Ovary (tissue), 3 donors: ENCODE measurements at regions not wholly inside any gene's neighbourhood (a gene's known extent, or its start where the extent isn't known, plus 50 kb on each side); places are given as distances from the start of the nearest gene placed in this dataset.

Source experiments
- POLR2A ChIP-seq: fragments of 450-650 bp; IDR thresholded peaks from one replicate; pipeline ENCODE4 v1.6.1; 2017; ENCODE audit warnings: antibody characterized with exemption, mild to moderate bottlenecking, moderate library complexity
- TF ChIP-seq, protein P1 (sequence below), 3 donors: fragments of 450-650 bp in 2 of 3; fragments of 200-600 bp in 1 of 3; IDR thresholded peaks; one replicate each; pipeline versions ENCODE4 v1.5.1 to v1.8.0; 2016 to 2022; ENCODE audit warnings: antibody characterized with exemption in 3 of 3, mild to moderate bottlenecking in 1 of 3
- donor health status: DM: no; HTN: no; CAD: no.

DNA sequence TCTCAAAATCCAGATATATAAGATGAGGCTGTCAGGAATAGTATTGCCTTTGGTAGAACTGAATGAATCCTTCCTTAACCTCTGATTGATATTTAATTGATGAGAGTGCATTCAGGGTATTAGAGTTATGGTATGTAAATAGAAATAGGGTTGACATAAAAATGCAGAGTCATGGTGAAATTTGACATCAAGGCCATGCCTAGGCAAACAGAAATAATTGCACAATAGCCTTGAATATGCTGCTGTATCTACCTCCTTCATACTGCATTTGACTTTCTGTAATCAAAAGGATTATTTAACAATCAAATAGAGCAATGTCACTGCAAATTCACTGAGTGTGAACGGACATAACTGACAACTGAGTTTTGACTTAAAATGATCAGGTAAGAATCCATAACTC, 1316.3 kb downstream of the STIM2 start:
- no peak for TF ChIP-seq POLR2A
- TF ChIP-seq, protein P1, sequence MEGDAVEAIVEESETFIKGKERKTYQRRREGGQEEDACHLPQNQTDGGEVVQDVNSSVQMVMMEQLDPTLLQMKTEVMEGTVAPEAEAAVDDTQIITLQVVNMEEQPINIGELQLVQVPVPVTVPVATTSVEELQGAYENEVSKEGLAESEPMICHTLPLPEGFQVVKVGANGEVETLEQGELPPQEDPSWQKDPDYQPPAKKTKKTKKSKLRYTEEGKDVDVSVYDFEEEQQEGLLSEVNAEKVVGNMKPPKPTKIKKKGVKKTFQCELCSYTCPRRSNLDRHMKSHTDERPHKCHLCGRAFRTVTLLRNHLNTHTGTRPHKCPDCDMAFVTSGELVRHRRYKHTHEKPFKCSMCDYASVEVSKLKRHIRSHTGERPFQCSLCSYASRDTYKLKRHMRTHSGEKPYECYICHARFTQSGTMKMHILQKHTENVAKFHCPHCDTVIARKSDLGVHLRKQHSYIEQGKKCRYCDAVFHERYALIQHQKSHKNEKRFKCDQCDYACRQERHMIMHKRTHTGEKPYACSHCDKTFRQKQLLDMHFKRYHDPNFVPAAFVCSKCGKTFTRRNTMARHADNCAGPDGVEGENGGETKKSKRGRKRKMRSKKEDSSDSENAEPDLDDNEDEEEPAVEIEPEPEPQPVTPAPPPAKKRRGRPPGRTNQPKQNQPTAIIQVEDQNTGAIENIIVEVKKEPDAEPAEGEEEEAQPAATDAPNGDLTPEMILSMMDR (IDR thresholded peaks at IDR 0.05), result no peak
